Gastrocnemius medialis (tissue), 4 donors: ENCODE measurements at regions not wholly inside any gene's neighbourhood (a gene's known extent, or its start where the extent isn't known, plus 50 kb on each side); places are given as distances from the start of the nearest gene placed in this dataset.

Experiments used
- POLR2A ChIP-seq, 2 donors: fragments of 450-650 bp; IDR thresholded peaks; one replicate each; pipeline ENCODE4 v1.6.1; 2017; ENCODE audit warnings: antibody characterized with exemption in 2 of 2, mild to moderate bottlenecking in 2 of 2, moderate library complexity in 2 of 2
- TF ChIP-seq, protein P1 (sequence below), 5 experiments: fragments of 450-650 bp in 3 of 5; fragments of 200-600 bp in 2 of 5; sonication (generic) in 2 of 5; IDR thresholded peaks in 4 of 5; conservative IDR thresholded peaks in 1 of 5; 1 replicate in 4 of 5; 2 replicates in 1 of 5; pipeline ENCODE4 v1.5.1; 2016 to 2019; ENCODE audit warnings: antibody characterized with exemption in 5 of 5, mild to moderate bottlenecking in 3 of 5, moderate library complexity in 3 of 5

GRCh38 chr5:163310997-163311396 is 126.4 kb upstream of the CCNG1 start:
- no peak for TF ChIP-seq POLR2A (IDR thresholded peaks at IDR 0.05)
- TF ChIP-seq, protein P1, sequence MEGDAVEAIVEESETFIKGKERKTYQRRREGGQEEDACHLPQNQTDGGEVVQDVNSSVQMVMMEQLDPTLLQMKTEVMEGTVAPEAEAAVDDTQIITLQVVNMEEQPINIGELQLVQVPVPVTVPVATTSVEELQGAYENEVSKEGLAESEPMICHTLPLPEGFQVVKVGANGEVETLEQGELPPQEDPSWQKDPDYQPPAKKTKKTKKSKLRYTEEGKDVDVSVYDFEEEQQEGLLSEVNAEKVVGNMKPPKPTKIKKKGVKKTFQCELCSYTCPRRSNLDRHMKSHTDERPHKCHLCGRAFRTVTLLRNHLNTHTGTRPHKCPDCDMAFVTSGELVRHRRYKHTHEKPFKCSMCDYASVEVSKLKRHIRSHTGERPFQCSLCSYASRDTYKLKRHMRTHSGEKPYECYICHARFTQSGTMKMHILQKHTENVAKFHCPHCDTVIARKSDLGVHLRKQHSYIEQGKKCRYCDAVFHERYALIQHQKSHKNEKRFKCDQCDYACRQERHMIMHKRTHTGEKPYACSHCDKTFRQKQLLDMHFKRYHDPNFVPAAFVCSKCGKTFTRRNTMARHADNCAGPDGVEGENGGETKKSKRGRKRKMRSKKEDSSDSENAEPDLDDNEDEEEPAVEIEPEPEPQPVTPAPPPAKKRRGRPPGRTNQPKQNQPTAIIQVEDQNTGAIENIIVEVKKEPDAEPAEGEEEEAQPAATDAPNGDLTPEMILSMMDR (IDR thresholded peaks at IDR 0.05 in 4 of 5, conservative IDR thresholded peaks at IDR 0.05 in 1 of 5) = no peak
